ENCODE measurements at regions not wholly inside any gene's neighbourhood (a gene's known extent, or its start where the extent isn't known, plus 50 kb on each side); places are given as distances from the start of the nearest gene placed in this dataset.

GRCh38 chr1:223048026-223048425, 95.0 kb downstream of the TLR5 start:
- no peaks in the 10 kb centered on the region for H3K36me3 ChIP-seq
- DNase-seq: no peak
- no peaks in the 10 kb centered on the region for H3K4me1 ChIP-seq
- ATAC-seq: no peak
- H3K27me3 ChIP-seq: no peaks in the 10 kb centered on the region
- in situ Hi-C loops (cut with MboI; ENCODE audit: low sequenced_read_pairs in 4 of 4) (no loop called here), intact Hi-C loops (cut with DNase I; ENCODE audit: low total_unique reads) (no loop called here)
- TF ChIP-seq CTCF (IDR thresholded peaks at IDR 0.05 in 4 of 5, conservative IDR thresholded peaks at IDR 0.05 in 1 of 5) (no peak), POLR2A (IDR thresholded peaks at IDR 0.05) (no peak)
- H3K9me3 ChIP-seq: no peaks in the 10 kb centered on the region
- H3K27ac ChIP-seq: no peak overlapping the region
- H3K4me3 ChIP-seq: no peak overlapping the region

GRCh38 chr1:223052462-223052861, 90.6 kb downstream of the TLR5 start:
- intact Hi-C loops (cut with DNase I; ENCODE audit: low total_unique reads): no loop called here
- DNase-seq (no peak), ATAC-seq (no peak)
- no peak overlapping the region for H3K27ac ChIP-seq
- H3K36me3 ChIP-seq: no peaks in the 10 kb centered on the region
- no peaks in the 10 kb centered on the region for H3K4me1 ChIP-seq
- no peak for TF ChIP-seq CTCF (IDR thresholded peaks at IDR 0.05 in 4 of 5, conservative IDR thresholded peaks at IDR 0.05 in 1 of 5)
- no peak for TF ChIP-seq POLR2A (IDR thresholded peaks at IDR 0.05)
- in situ Hi-C loops (cut with MboI; ENCODE audit: low sequenced_read_pairs in 4 of 4): no loop called here
- H3K4me3 ChIP-seq: no peak overlapping the region
- H3K9me3 ChIP-seq: no peaks in the 10 kb centered on the region
- no peaks in the 10 kb centered on the region for H3K27me3 ChIP-seq

GRCh38 chr1:223052931-223053330, 90.1 kb downstream of the TLR5 start:
- no peaks in the 10 kb centered on the region for H3K9me3 ChIP-seq
- no peaks in the 10 kb centered on the region for H3K36me3 ChIP-seq
- TF ChIP-seq CTCF (IDR thresholded peaks at IDR 0.05 in 4 of 5, conservative IDR thresholded peaks at IDR 0.05 in 1 of 5) (no peak), POLR2A (IDR thresholded peaks at IDR 0.05) (no peak)
- no peak for DNase-seq
- in situ Hi-C loops (cut with MboI; ENCODE audit: low sequenced_read_pairs in 4 of 4): no loop called here
- H3K4me3 ChIP-seq: no peak overlapping the region
- H3K27me3 ChIP-seq: no peaks in the 10 kb centered on the region
- ATAC-seq: no peak
- H3K4me1 ChIP-seq: no peaks in the 10 kb centered on the region
- H3K27ac ChIP-seq: no peak overlapping the region
- intact Hi-C loops (cut with DNase I; ENCODE audit: low total_unique reads): no loop called here

GRCh38 chr1:223056802-223057201, 86.2 kb downstream of the TLR5 start:
- TF ChIP-seq POLR2A (IDR thresholded peaks at IDR 0.05): no peak
- H3K9me3 ChIP-seq: no peaks in the 10 kb centered on the region
- no peak overlapping the region for H3K27ac ChIP-seq
- H3K36me3 ChIP-seq: no peaks in the 10 kb centered on the region
- H3K4me1 ChIP-seq: no peaks in the 10 kb centered on the region
- H3K4me3 ChIP-seq: no peak overlapping the region
- DNase-seq (no peak), ATAC-seq (no peak)
- in situ Hi-C loops (cut with MboI; ENCODE audit: low sequenced_read_pairs in 4 of 4) (no loop called here), intact Hi-C loops (cut with DNase I; ENCODE audit: low total_unique reads) (no loop called here)
- H3K27me3 ChIP-seq: no peaks in the 10 kb centered on the region

GRCh38 chr1:223057569-223058093, 85.4 kb downstream of the TLR5 start:
- TF ChIP-seq CTCF (IDR thresholded peaks at IDR 0.05 in 4 of 5, conservative IDR thresholded peaks at IDR 0.05 in 1 of 5) (no peak), POLR2A (IDR thresholded peaks at IDR 0.05) (no peak)
- H3K9me3 ChIP-seq: no peaks in the 10 kb centered on the region
- intact Hi-C loops (cut with DNase I; ENCODE audit: low total_unique reads) (no loop called here), in situ Hi-C loops (cut with MboI; ENCODE audit: low sequenced_read_pairs in 4 of 4) (no loop called here)
- no peaks in the 10 kb centered on the region for H3K36me3 ChIP-seq
- H3K4me1 ChIP-seq: no peaks in the 10 kb centered on the region
- DNase-seq (no peak), ATAC-seq (no peak)
- no peaks in the 10 kb centered on the region for H3K27me3 ChIP-seq
- no peak overlapping the region for H3K27ac ChIP-seq
- no peak overlapping the region for H3K4me3 ChIP-seq

Data from gastrocnemius medialis (tissue), 4 donors.